GM23338 (cell line): ENCODE measurements at regions not wholly inside any gene's neighbourhood (a gene's known extent, or its start where the extent isn't known, plus 50 kb on each side); places are given as distances from the start of the nearest gene placed in this dataset.

ENCODE experiments used
- ATAC-seq: fragments of 200-7000 bp; cut with Tn5 transposase; 3 replicates; pipeline ENCODE4 v1.9.1; 2020
- DNase-seq: peaks from one replicate; pipeline ENCODE4 v3.0.0-alpha.2; 2015; ENCODE audit warnings: low spot score
- H2AFZ ChIP-seq: fragments of 200-600 bp; sonication (generic); 2 replicates; pipeline ENCODE4 v1.8.0; 2016; ENCODE audit warnings: antibody characterized with exemption, mild to moderate bottlenecking, moderate library complexity
- H3F3A ChIP-seq: fragments of 200-600 bp; sonication (generic); replicated peaks from 2 replicates; pipeline ENCODE4 v1.8.0; 2017; ENCODE audit warnings: antibody characterized with exemption, mixed run types, low read depth
- H3K27ac ChIP-seq: fragments of 200-600 bp; sonication (generic); 2 replicates; pipeline ENCODE4 v1.6.1; 2016; ENCODE audit warnings: low read depth
- H3K27me3 ChIP-seq: fragments of 200-600 bp; sonication (generic); 2 replicates; pipeline ENCODE4 v1.8.0; 2016; ENCODE audit warnings: mild to moderate bottlenecking, mixed run types, moderate library complexity; ENCODE audit not compliant: insufficient read depth
- H3K36me3 ChIP-seq: fragments of 200-600 bp; sonication (generic); 2 replicates; pipeline ENCODE4 v1.8.0; 2016; ENCODE audit warnings: mild to moderate bottlenecking; ENCODE audit not compliant: insufficient read depth
- H3K4me1 ChIP-seq: fragments of 200-600 bp; sonication (generic); 2 replicates; pipeline ENCODE4 v1.8.0; 2016; ENCODE audit warnings: mild to moderate bottlenecking, moderate library complexity; ENCODE audit not compliant: insufficient read depth
- H3K4me2 ChIP-seq: fragments of 200-600 bp; sonication (generic); 2 replicates; pipeline ENCODE4 v1.7.1; 2017; ENCODE audit warnings: mixed run types
- H3K4me3 ChIP-seq: fragments of 200-600 bp; sonication (generic); 2 replicates; pipeline ENCODE4 v1.6.1; 2016; ENCODE audit warnings: mixed run types
- H3K79me2 ChIP-seq: fragments of 200-600 bp; sonication (generic); replicated peaks from 2 replicates; pipeline ENCODE4 v1.8.0; 2017; ENCODE audit warnings: mild to moderate bottlenecking; ENCODE audit not compliant: insufficient read depth
- H3K9me2 ChIP-seq: fragments of 200-600 bp; sonication (generic); 2 replicates; pipeline ENCODE4 v1.8.0; 2017; ENCODE audit not compliant: insufficient read depth
- H4K20me1 ChIP-seq: fragments of 200-600 bp; sonication (generic); replicated peaks from 2 replicates; pipeline ENCODE4 v1.8.0; 2017; ENCODE audit warnings: mild to moderate bottlenecking; ENCODE audit not compliant: insufficient read depth
- H3K27ac Mint-ChIP-seq: 2 replicates; pipeline ENCODE4 v1.8.0; 2020; ENCODE audit warnings: inconsistent platforms, mild to moderate bottlenecking, moderate library complexity, mixed read lengths
- H3K27me3 Mint-ChIP-seq: 3 replicates; pipeline ENCODE4 v1.8.0; 2022; ENCODE audit warnings: low read depth, mild to moderate bottlenecking, moderate library complexity, mixed read lengths, inconsistent platforms; ENCODE audit not compliant: insufficient read depth, poor library complexity
- H3K36me3 Mint-ChIP-seq: 3 replicates; pipeline ENCODE4 v1.8.0; 2021; ENCODE audit warnings: low read depth, mild to moderate bottlenecking, inconsistent platforms, moderate library complexity, mixed read lengths
- H3K4me1 Mint-ChIP-seq: 3 replicates; pipeline ENCODE4 v1.8.0; 2020; ENCODE audit warnings: mild to moderate bottlenecking, inconsistent platforms, mixed read lengths
- H3K4me3 Mint-ChIP-seq: 3 replicates; pipeline ENCODE4 v1.8.0; 2021; ENCODE audit warnings: moderate library complexity, mild to moderate bottlenecking, inconsistent platforms, mixed read lengths
- H3K9me3 Mint-ChIP-seq: 3 replicates; pipeline ENCODE4 v1.8.0; 2020; ENCODE audit warnings: moderate library complexity, mild to moderate bottlenecking, inconsistent platforms, mixed read lengths
- CREB1 ChIP-seq: fragments of 250-450 bp; sonication (Bioruptor Pico); IDR thresholded peaks from 2 replicates; pipeline ENCODE4 v1.5.0; 2020; ENCODE audit warnings: low read depth, mild to moderate bottlenecking, moderate library complexity
- CTCF ChIP-seq, 2 experiments: fragments of 200-600 bp in 1 of 2; sonication (generic) in 1 of 2; conservative IDR thresholded peaks; 2 replicates each; pipeline versions ENCODE4 v1.5.1 to v1.6.1; 2016 to 2017; ENCODE audit warnings: antibody characterized with exemption in 2 of 2, low read depth in 2 of 2, mild to moderate bottlenecking in 2 of 2, moderate library complexity in 1 of 2
- ETS1 ChIP-seq: IDR thresholded peaks from 2 replicates; pipeline ENCODE4 v1.6.1; 2016; ENCODE audit warnings: antibody characterized with exemption
- EZH2 ChIP-seq: fragments of 200-600 bp; sonication (generic); IDR thresholded peaks from one replicate; pipeline ENCODE4 v1.8.0; 2017; ENCODE audit warnings: antibody characterized with exemption, mild to moderate bottlenecking, low read depth; ENCODE audit not compliant: unreplicated experiment
- EZH2phosphoT487 ChIP-seq: fragments of 200-600 bp; sonication (generic); IDR thresholded peaks from one replicate; pipeline ENCODE4 v1.8.1; 2018; ENCODE audit warnings: antibody characterized with exemption; ENCODE audit not compliant: unreplicated experiment
- JUNB ChIP-seq: IDR thresholded peaks from one replicate; pipeline ENCODE4 v1.6.1; 2016; ENCODE audit warnings: antibody characterized with exemption; ENCODE audit not compliant: unreplicated experiment
- NANOG ChIP-seq: IDR thresholded peaks from 2 replicates; pipeline ENCODE4 v1.6.1; 2016; ENCODE audit warnings: antibody characterized with exemption, borderline replicate concordance
- POLR2AphosphoS5 ChIP-seq: IDR thresholded peaks from 2 replicates; pipeline ENCODE4 v1.6.1; 2016; ENCODE audit warnings: antibody characterized with exemption, low read depth
- REST ChIP-seq: IDR thresholded peaks from one replicate; pipeline ENCODE4 v1.6.1; 2018; ENCODE audit warnings: antibody characterized with exemption; ENCODE audit not compliant: unreplicated experiment
- STAT1 ChIP-seq: IDR thresholded peaks from one replicate; pipeline ENCODE4 v1.6.1; 2016; ENCODE audit warnings: antibody characterized with exemption; ENCODE audit not compliant: unreplicated experiment
- ZNF114 ChIP-seq: fragments of 250-450 bp; sonication (Bioruptor Pico); IDR thresholded peaks from 2 replicates; pipeline ENCODE4 v1.5.0; 2020; ENCODE audit warnings: mild to moderate bottlenecking, moderate library complexity
- ZNF331 ChIP-seq: fragments of 250-450 bp; sonication (Bioruptor Pico); IDR thresholded peaks from 2 replicates; pipeline ENCODE4 v1.5.0; 2020; ENCODE audit warnings: low read depth, mild to moderate bottlenecking, moderate library complexity
- ZNF462 ChIP-seq: fragments of 250-450 bp; sonication (Bioruptor Pico); IDR thresholded peaks from 2 replicates; pipeline ENCODE4 v1.5.0; 2020; ENCODE audit warnings: mild to moderate bottlenecking, moderate library complexity

- Mint-ChIP-seq H3K4me1 (no peaks in the 10 kb centered on the region), H3K27me3 (peaks cover 4% of the 10 kb centered on the region), H3K4me3 (no peak overlapping the region), H3K36me3 (peaks cover 21% of the 10 kb centered on the region), H3K27ac (no peak overlapping the region), H3K9me3 (peaks cover 36% of the 10 kb centered on the region)
- Histone ChIP-seq H3F3A (no peaks in the 10 kb centered on the region), H3K4me2 (no peak overlapping the region), H2AFZ (no peak overlapping the region), H3K4me3 (no peak overlapping the region), H3K36me3 (no peaks in the 10 kb centered on the region), H3K79me2 (no peaks in the 10 kb centered on the region), H3K27me3 (no peaks in the 10 kb centered on the region), H3K4me1 (no peaks in the 10 kb centered on the region), H3K9me2 (0 out of 2 replicates have a peak, but pooled peaks cover 4% of the 10 kb centered on the region), H3K27ac (no peak overlapping the region), H4K20me1 (no peaks in the 10 kb centered on the region)
- TF ChIP-seq ZNF462 (CRISPR knock-in tag), result no peak
- TF ChIP-seq STAT1, result no peak
- no peak for TF ChIP-seq CTCF (conservative IDR thresholded peaks at IDR 0.05; ENCODE audit: low read depth in 2 of 2)
- no peak for TF ChIP-seq ZNF331 (CRISPR knock-in tag)
- TF ChIP-seq JUNB, result no peak
- no peak for TF ChIP-seq ZNF114
- no peak for TF ChIP-seq EZH2phosphoT487
- TF ChIP-seq POLR2AphosphoS5, result no peak
- TF ChIP-seq EZH2, result no peak
- no peak for TF ChIP-seq CREB1 (CRISPR knock-in tag)
- TF ChIP-seq NANOG, result no peak
- no peak for TF ChIP-seq ETS1
- TF ChIP-seq REST, result no peak
- DNase-seq (no peak), ATAC-seq (no peak)
Observed at GRCh38 chr17:14882131-14882530, 383.0 kb downstream of the PMP22 start.
